ENCODE measurements at regions not wholly inside any gene's neighbourhood (a gene's known extent, or its start where the extent isn't known, plus 50 kb on each side); places are given as distances from the start of the nearest gene placed in this dataset.

- DNase-seq (ENCODE audit: low spot score), result no peak
- Histone ChIP-seq H3K4me3 (ENCODE audit: severe bottlenecking) (no peak overlapping the region), H3K27ac (ENCODE audit: poor library complexity, severe bottlenecking) (no peak overlapping the region), H3K9me3 (ENCODE audit: severe bottlenecking) (no peaks in the 10 kb centered on the region), H3K36me3 (ENCODE audit: low read depth) (no peaks in the 10 kb centered on the region), H3K4me1 (ENCODE audit: insufficient read depth, poor library complexity, severe bottlenecking) (no peaks in the 10 kb centered on the region), H3K27me3 (ENCODE audit: insufficient read depth, poor library complexity, severe bottlenecking) (no peaks in the 10 kb centered on the region)
- ATAC-seq (ENCODE audit: low read depth), result no peak
- TF ChIP-seq CTCF (IDR thresholded peaks at IDR 0.05; ENCODE audit: poor library complexity, severe bottlenecking), result no peak
These were observed 233.2 kb upstream of the NR5A2 start for GRCh38 chr1:199794105-199794863.

- Histone ChIP-seq H3K27ac (ENCODE audit: poor library complexity, severe bottlenecking) (no peak overlapping the region), H3K4me1 (ENCODE audit: insufficient read depth, poor library complexity, severe bottlenecking) (no peaks in the 10 kb centered on the region), H3K36me3 (ENCODE audit: low read depth) (no peaks in the 10 kb centered on the region), H3K9me3 (ENCODE audit: severe bottlenecking) (no peaks in the 10 kb centered on the region), H3K4me3 (ENCODE audit: severe bottlenecking) (no peak overlapping the region), H3K27me3 (ENCODE audit: insufficient read depth, poor library complexity, severe bottlenecking) (no peaks in the 10 kb centered on the region)
- ATAC-seq (ENCODE audit: low read depth), result no peak
- no peak for DNase-seq (ENCODE audit: low spot score)
- no peak for TF ChIP-seq CTCF (IDR thresholded peaks at IDR 0.05; ENCODE audit: poor library complexity, severe bottlenecking)
These were observed 228.4 kb upstream of the NR5A2 start for GRCh38 chr1:199799116-199799515.

- H3K4me3 ChIP-seq (ENCODE audit: severe bottlenecking), result no peak overlapping the region
- H3K9me3 ChIP-seq (ENCODE audit: severe bottlenecking), result no peaks in the 10 kb centered on the region
- no peaks in the 10 kb centered on the region for H3K27me3 ChIP-seq (ENCODE audit: insufficient read depth, poor library complexity, severe bottlenecking)
- no peak for TF ChIP-seq CTCF (IDR thresholded peaks at IDR 0.05; ENCODE audit: poor library complexity, severe bottlenecking)
- no peaks in the 10 kb centered on the region for H3K36me3 ChIP-seq (ENCODE audit: low read depth)
- peaks cover 22% of the 10 kb centered on the region for H3K4me1 ChIP-seq (ENCODE audit: insufficient read depth, poor library complexity, severe bottlenecking)
- H3K27ac ChIP-seq (ENCODE audit: poor library complexity, severe bottlenecking), result no peak overlapping the region
- no peak for ATAC-seq (ENCODE audit: low read depth)
- DNase-seq (ENCODE audit: low spot score), result no peak
These were observed 223.0 kb upstream of the NR5A2 start for GRCh38 chr1:199804526-199804925.

GRCh38 chr1:199808110-199808870 is 219.2 kb upstream of the NR5A2 start:
- Histone ChIP-seq H3K9me3 (ENCODE audit: severe bottlenecking) (no peaks in the 10 kb centered on the region), H3K4me1 (ENCODE audit: insufficient read depth, poor library complexity, severe bottlenecking) (peaks cover 23% of the 10 kb centered on the region), H3K4me3 (ENCODE audit: severe bottlenecking) (no peak overlapping the region), H3K36me3 (ENCODE audit: low read depth) (no peaks in the 10 kb centered on the region), H3K27me3 (ENCODE audit: insufficient read depth, poor library complexity, severe bottlenecking) (no peaks in the 10 kb centered on the region), H3K27ac (ENCODE audit: poor library complexity, severe bottlenecking) (peak overlapping the region; percentile 33)
- no peak for TF ChIP-seq CTCF (IDR thresholded peaks at IDR 0.05; ENCODE audit: poor library complexity, severe bottlenecking)
- ATAC-seq (ENCODE audit: low read depth) (peak; percentile 73), DNase-seq (ENCODE audit: low spot score) (no peak)
